GM15510 (cell line): ENCODE measurements at regions not wholly inside any gene's neighbourhood (a gene's known extent, or its start where the extent isn't known, plus 50 kb on each side); places are given as distances from the start of the nearest gene placed in this dataset.

Experiments used
- POLR2A ChIP-seq: IDR thresholded peaks from 3 replicates; pipeline ENCODE4 v1.6.1; 2011; ENCODE audit warnings: borderline replicate concordance; ENCODE audit not compliant: insufficient read length; ENCODE audit errors: extremely low read depth

GRCh38 chr2:144048631-144049060, 471.3 kb downstream of the ZEB2 start:
- TF ChIP-seq POLR2A = no peak

DNA sequence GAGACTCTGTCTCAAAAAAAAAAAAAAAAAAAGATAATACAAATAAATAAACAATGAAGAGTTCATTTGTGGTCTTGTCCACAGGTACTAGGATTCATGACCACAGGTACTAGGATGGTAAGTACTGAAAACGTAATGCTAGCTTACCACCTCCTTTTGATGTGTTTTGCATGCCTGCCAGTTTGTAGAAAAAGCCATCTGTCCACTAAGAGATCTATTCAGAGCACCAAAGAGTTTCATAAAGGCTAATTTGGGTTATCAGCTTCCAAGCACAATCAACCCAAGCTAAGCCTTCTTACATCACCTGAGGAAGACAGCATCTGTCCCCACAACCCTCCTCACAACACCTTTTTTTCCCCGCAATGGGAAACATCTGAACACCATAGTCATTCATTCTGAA, 477.2 kb downstream of the ZEB2 start:
- TF ChIP-seq POLR2A = no peak

- no peak for TF ChIP-seq POLR2A
Observed at GRCh38 chr2:144041612-144042011, 478.3 kb downstream of the ZEB2 start.

DNA sequence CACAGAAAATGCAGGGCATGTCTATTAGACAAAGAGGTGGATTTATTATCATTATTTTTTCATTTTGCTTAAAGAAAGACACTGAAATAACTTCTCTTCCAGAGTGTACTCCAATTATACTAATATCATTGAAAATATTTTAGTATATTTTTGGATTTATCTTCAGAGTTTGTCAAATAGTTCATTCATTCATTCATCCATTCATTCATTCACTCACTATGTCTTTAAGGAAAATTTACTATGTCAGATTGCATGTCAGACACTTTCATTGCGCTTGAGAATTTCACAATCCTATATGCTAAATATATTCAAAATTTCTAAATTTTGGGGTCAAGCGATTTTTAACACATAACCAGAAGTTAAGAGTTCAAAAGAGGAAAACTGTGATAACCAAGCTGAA, 479.1 kb downstream of the ZEB2 start:
- TF ChIP-seq POLR2A = no peak

DNA sequence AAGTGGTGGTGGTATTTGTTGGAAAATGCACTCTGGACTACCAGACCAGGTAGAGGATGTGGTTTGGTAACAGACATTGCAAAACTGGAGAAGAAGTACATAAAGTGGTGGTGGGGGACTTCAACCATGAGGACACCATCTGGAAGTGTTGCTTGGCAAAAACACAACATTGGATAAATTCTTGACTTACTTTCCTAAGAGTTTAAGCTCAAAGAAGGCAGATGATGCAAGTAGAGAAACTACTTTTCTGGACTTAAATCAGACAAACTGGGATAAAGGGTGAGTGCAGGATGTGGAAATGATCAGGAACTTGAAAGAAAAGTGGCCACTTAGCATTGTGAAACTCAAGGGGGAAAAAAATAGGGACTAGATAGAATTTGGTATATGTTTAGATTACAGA, 487.4 kb downstream of the ZEB2 start:
- TF ChIP-seq POLR2A = no peak

GRCh38 chr2:144030791-144031190, 489.1 kb downstream of the ZEB2 start:
- no peak for TF ChIP-seq POLR2A

DNA sequence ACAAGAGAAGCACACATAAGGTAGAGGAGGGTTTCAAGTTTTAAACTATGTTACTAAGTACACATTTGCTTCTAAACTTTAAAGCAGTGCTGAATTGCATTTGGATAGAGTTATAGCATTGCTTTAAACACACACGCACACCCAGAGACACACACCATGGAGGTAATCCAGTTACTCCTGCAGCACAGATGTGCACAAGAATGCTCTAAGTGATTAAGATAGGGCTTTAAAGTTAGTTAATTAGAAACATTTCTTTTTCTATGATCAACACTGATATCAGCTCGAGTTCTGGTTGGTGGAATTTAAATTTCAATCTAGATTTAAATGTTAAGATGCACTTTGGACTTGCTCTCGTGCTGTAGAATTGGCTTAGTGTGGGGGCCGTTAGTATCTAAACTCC, 492.3 kb downstream of the ZEB2 start:
- no peak for TF ChIP-seq POLR2A

- no peak for TF ChIP-seq POLR2A
Observed at GRCh38 chr2:144026753-144027152, 493.2 kb downstream of the ZEB2 start.

DNA sequence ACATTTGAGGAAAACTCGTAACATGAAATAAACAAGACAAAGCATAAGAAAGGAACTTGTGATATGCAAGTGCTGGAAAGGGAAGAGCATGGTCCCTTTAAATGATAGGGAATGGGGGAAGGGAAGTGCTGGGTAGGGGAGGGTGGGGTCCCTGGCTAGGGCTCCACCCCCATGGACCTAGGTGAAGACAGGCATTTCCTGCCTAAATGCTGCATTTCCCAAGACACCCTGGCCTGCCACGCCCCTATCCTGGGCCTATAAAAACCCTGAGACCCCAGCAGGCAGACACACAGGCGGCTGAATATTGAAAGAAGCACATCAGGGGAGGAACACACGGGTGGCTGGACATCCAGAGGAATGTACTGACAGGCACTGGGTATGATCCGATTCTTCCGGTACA, 499.9 kb downstream of the ZEB2 start:
- TF ChIP-seq POLR2A = no peak

- no peak for TF ChIP-seq POLR2A
Observed at GRCh38 chr2:144015655-144016245, 504.2 kb downstream of the ZEB2 start.

GRCh38 chr2:144015036-144015435, 504.9 kb downstream of the ZEB2 start:
- TF ChIP-seq POLR2A = no peak

- no peak for TF ChIP-seq POLR2A
Observed at GRCh38 chr2:144014103-144014502, 505.8 kb downstream of the ZEB2 start.

DNA sequence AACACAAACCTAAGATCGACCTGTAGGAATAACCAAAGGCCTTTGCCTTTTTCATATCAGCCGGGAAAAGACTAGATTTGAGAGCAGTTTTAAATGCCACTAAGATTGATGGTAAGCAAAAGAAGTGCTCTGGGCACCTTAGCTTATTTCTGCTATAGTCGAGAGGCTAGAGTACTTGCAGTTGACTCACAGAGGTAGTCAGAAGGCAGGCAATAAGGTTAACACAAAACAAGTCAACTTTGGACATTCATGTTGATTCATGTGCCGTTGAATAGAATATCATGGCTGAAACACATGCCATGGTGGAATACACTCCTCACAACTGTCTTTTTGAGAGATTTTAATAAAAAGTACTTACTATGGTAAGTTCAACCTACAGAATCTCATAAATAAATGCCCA, 507.6 kb downstream of the ZEB2 start:
- no peak for TF ChIP-seq POLR2A

GRCh38 chr2:144011553-144011952, 508.4 kb downstream of the ZEB2 start:
- TF ChIP-seq POLR2A = no peak

- TF ChIP-seq POLR2A = no peak
Observed at GRCh38 chr2:144011098-144011497, 508.8 kb downstream of the ZEB2 start.

DNA sequence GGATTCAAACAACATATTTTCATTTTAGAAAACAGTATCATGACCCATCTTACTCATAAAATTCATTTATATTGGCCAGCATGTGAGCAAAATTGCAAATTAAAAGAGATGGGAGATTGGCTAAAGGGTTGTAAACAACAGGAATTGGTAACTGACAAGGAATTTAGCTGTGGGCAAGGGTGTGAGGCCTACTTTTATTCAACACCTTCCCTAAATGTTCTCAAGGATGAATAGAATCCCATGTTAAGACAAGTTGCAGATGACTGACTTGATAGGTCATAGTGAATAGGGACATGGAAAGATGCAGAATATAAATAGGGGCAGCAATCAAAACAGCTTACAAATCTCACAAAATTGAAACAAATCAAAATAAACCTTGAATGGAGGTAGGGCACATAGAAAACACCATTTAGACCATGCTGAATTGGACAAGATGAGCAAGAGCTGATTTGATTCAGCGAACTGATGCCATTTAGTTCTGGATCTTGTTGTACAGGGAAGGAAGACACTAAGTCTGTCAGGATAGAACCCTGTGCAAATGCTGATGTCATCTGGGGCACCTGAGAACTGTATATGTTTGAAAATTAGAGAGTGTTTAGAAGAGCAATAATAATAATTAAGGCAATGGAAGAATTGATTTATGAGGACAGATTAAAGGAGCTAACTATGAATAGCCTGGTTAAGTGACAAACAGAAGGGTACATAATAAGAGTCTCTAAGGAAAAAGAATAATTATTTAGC, 509.7 kb downstream of the ZEB2 start:
- no peak for TF ChIP-seq POLR2A
